ENCODE measurements at regions not wholly inside any gene's neighbourhood (a gene's known extent, or its start where the extent isn't known, plus 50 kb on each side); places are given as distances from the start of the nearest gene placed in this dataset.

DNA sequence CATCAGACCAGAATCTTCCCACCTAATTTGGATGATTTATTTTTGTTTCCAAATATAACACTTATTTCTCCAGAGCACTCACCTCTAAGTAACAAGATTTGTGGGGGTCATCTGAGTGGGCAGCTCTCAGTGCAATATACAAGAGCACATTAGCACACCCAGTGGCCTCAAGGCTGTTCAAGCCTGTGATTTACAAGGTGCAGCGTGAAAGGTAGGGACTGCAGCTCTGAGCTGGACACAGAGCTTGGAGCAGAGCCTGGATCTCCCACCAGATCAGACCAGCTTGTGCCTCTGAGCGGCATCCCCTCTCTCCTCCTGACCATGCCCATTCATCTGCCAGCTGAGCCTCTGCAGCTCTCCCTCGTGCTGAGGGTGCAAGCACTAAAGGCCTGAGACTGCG, 323.3 kb upstream of the ZC3H12C start:
- no peak for TF ChIP-seq BHLHE40 (IDR thresholded peaks at IDR 0.05; ENCODE audit: borderline replicate concordance)
- no peak for TF ChIP-seq FOXA1 (IDR thresholded peaks at IDR 0.05)
